K562 (cell line): ENCODE measurements at regions not wholly inside any gene's neighbourhood (a gene's known extent, or its start where the extent isn't known, plus 50 kb on each side); places are given as distances from the start of the nearest gene placed in this dataset.

Experiments used
- ATAC-seq: fragments of 200-7000 bp; cut with Tn5 transposase; 3 replicates; pipeline ENCODE4 v1.9.1; 2020; ENCODE audit warnings: moderate library complexity
- BruUV-seq: library from RNA; stranded (reverse); fragments of 400-500 nt; replicated peaks from 2 replicates; lab custom pipeline; 2021; lab: Mats Ljungman, UMichigan
- CTCF ChIA-PET: fragments of 300-600 bp; formaldehyde crosslinking; extraction: SDS; loops from one replicate; lab custom pipeline; 2021; ENCODE audit warnings: low intra/inter-chr PET ratio; lab: Yijun Ruan, JAX
- POLR2A ChIA-PET: fragments of 300-600, 350-650 bp; sonication (Branson Sonifier 250); formaldehyde crosslinking; extraction: SDS; loops from one replicate; lab custom pipeline; 2021; ENCODE audit warnings: antibody characterized with exemption, inconsistent platforms; lab: Yijun Ruan, JAX
- DNase-seq, 4 experiments: peaks; one replicate each; pipeline versions ENCODE4 v3.0.0 to v3.0.0-alpha.2; 2011 to 2018; ENCODE audit warnings: low spot score in 3 of 4, mixed read lengths in 3 of 4; ENCODE audit errors: extremely low read depth in 1 of 4
- FAIRE-seq: peaks from 2 replicates; lab custom pipeline; 2011; peaks lifted over from hg19 to GRCh38; lab: Jason Lieb, UNC
- H2AFZ ChIP-seq: 2 replicates; pipeline ENCODE4 v1.6.0; 2011; ENCODE audit warnings: low read depth, low read length, control low read depth, inconsistent platforms
- H3K27ac ChIP-seq: fragments of 200-600 bp; 3 replicates; pipeline ENCODE4 v1.8.0; 2011; ENCODE audit warnings: low read depth, mild to moderate bottlenecking, control low read depth, inconsistent platforms, low read length, moderate library complexity, mixed read lengths; ENCODE audit errors: extremely low read depth
- H3K27me3 ChIP-seq, 2 experiments: fragments of 300-600 bp in 1 of 2; 2 replicates in 1 of 2; 3 replicates in 1 of 2; pipeline versions ENCODE4 v1.6.0 to v1.8.0; 2011; ENCODE audit warnings: inconsistent platforms in 2 of 2, low read length in 2 of 2, mild to moderate bottlenecking in 1 of 2, mixed read lengths in 1 of 2, moderate library complexity in 1 of 2; ENCODE audit not compliant: control insufficient read depth in 2 of 2, insufficient read depth in 2 of 2
- H3K36me3 ChIP-seq: fragments of 300-600 bp; 3 replicates; pipeline ENCODE4 v1.8.0; 2011; ENCODE audit warnings: mild to moderate bottlenecking, low read length, inconsistent platforms; ENCODE audit not compliant: control insufficient read depth, insufficient read depth
- H3K4me1 ChIP-seq, 2 experiments: fragments of 200-600 bp in 1 of 2; replicated peaks in 1 of 2; 2 replicates in 1 of 2; 3 replicates in 1 of 2; pipeline versions ENCODE4 v1.5.1 to v1.8.0; 2011; ENCODE audit warnings: inconsistent platforms in 2 of 2, low read length in 2 of 2, mild to moderate bottlenecking in 1 of 2, mixed read lengths in 1 of 2, moderate library complexity in 1 of 2; ENCODE audit not compliant: control insufficient read depth in 2 of 2, insufficient read depth in 2 of 2
- H3K4me2 ChIP-seq: 2 replicates; pipeline ENCODE4 v1.6.1; 2011; ENCODE audit warnings: low read length, control low read depth, inconsistent platforms, mixed read lengths; ENCODE audit not compliant: insufficient read depth
- H3K4me3 ChIP-seq: fragments of 200-600 bp; sonication (generic), shearing (Covaris generic); 2 replicates; pipeline ENCODE4 v1.5.1; 2016; ENCODE audit warnings: control low read depth, inconsistent platforms
- H3K79me2 ChIP-seq: fragments of 200-600 bp; 3 replicates; pipeline ENCODE4 v1.8.0; 2011; ENCODE audit warnings: low read length, inconsistent platforms; ENCODE audit not compliant: control insufficient read depth, insufficient read depth
- H3K9ac ChIP-seq, 2 experiments: 2 replicates each; pipeline versions ENCODE4 v1.6.0 to v1.6.1; 2011; ENCODE audit warnings: low read depth in 2 of 2, low read length in 2 of 2, control low read depth in 1 of 2, inconsistent platforms in 1 of 2, mild to moderate bottlenecking in 1 of 2, mixed read lengths in 1 of 2; ENCODE audit not compliant: insufficient read depth in 1 of 2
- H3K9me1 ChIP-seq: one replicate; pipeline ENCODE4 v1.6.0; 2011; ENCODE audit warnings: inconsistent platforms, mild to moderate bottlenecking, low read length, moderate library complexity; ENCODE audit not compliant: control insufficient read depth, insufficient read depth
- H3K9me3 ChIP-seq: replicated peaks from 2 replicates; pipeline ENCODE4 v1.5.1; 2011; ENCODE audit warnings: low read depth, low read length, inconsistent platforms; ENCODE audit not compliant: control insufficient read depth, insufficient read depth
- H4K20me1 ChIP-seq: replicated peaks from 2 replicates; pipeline ENCODE4 v1.6.1; 2011; ENCODE audit warnings: low read length, inconsistent platforms, mixed read lengths; ENCODE audit not compliant: control insufficient read depth, insufficient read depth
- ARHGAP35 ChIP-seq: fragments of 450-650 bp; IDR thresholded peaks from 2 replicates; pipeline ENCODE4 v1.6.1; 2018; ENCODE audit not compliant: partially characterized antibody
- ARNT ChIP-seq, 2 experiments: fragments of 450-650 bp; IDR thresholded peaks; 2 replicates each; pipeline ENCODE4 v1.6.1; 2016; ENCODE audit warnings: mild to moderate bottlenecking in 1 of 2
- ELF1 ChIP-seq: fragments of 200-800 bp; sonication (Bioruptor generic); IDR thresholded peaks from 2 replicates; pipeline ENCODE4 v1.6.1; 2016; ENCODE audit warnings: missing genetic modification characterization, missing compliant biosample characterization
- EP400 ChIP-seq: fragments of 450-650 bp; IDR thresholded peaks from 2 replicates; pipeline ENCODE4 v1.6.1; 2017; ENCODE audit warnings: antibody characterized with exemption, mild to moderate bottlenecking, moderate library complexity
- ETV6 ChIP-seq, 3 experiments: fragments of 150-350 bp in 1 of 3; sonication (generic) in 1 of 3; formaldehyde crosslinking in 1 of 3; IDR thresholded peaks; 2 replicates each; pipeline versions ENCODE4 v1.6.1 to v1.8.0; 2014 to 2022; ENCODE audit warnings: borderline replicate concordance in 2 of 3, low read depth in 2 of 3, antibody characterized with exemption in 1 of 3, low read length in 1 of 3, mild to moderate bottlenecking in 1 of 3, missing genetic modification reagents in 1 of 3
- HDAC3 ChIP-seq: fragments of 450-650 bp; IDR thresholded peaks from 2 replicates; pipeline ENCODE4 v1.6.1; 2018; ENCODE audit warnings: borderline replicate concordance, mild to moderate bottlenecking, moderate library complexity; ENCODE audit not compliant: partially characterized antibody
- PHB2 ChIP-seq: fragments of 450-650 bp; IDR thresholded peaks from 2 replicates; pipeline ENCODE4 v1.6.1; 2017; ENCODE audit warnings: low read depth
- TSC22D4 ChIP-seq: fragments of 450-650 bp; IDR thresholded peaks from 2 replicates; pipeline ENCODE4 v1.6.1; 2016; ENCODE audit warnings: missing genetic modification characterization, missing biosample characterization, control low read depth
- ZKSCAN3 ChIP-seq: fragments of 250-450 bp; sonication (Bioruptor Pico); IDR thresholded peaks from 2 replicates; pipeline ENCODE4 v1.4.0; 2020
- ZNF695 ChIP-seq: fragments of 450-650 bp; formaldehyde crosslinking; IDR thresholded peaks from 2 replicates; pipeline ENCODE4 v1.4.0; 2020; ENCODE audit warnings: mild to moderate bottlenecking, moderate library complexity
- WGBS: fragments of 100-300 bp; shearing (Covaris generic); methylation state at CpG from one replicate; pipeline ENCODE4 v1.1.6; 2016; ENCODE audit warnings: low coverage, mixed read lengths; ENCODE audit not compliant: insufficient coverage; ENCODE audit errors: missing lambda C conversion rate; 5-methylcytosine and 5-hydroxymethylcytosine counted together
- in situ Hi-C: fragments of 300-500 bp; cut with MboI; formaldehyde crosslinking; loops from 4 replicates; pipeline ENCODE4 v1.15.0; 2018; ENCODE audit warnings: inconsistent platforms, mixed read lengths
- intact Hi-C: fragments of 100-400 bp; cut with micrococcal nuclease; formaldehyde crosslinking; loops from 2 replicates; pipeline ENCODE4 v1.14.2; 2022

DNA sequence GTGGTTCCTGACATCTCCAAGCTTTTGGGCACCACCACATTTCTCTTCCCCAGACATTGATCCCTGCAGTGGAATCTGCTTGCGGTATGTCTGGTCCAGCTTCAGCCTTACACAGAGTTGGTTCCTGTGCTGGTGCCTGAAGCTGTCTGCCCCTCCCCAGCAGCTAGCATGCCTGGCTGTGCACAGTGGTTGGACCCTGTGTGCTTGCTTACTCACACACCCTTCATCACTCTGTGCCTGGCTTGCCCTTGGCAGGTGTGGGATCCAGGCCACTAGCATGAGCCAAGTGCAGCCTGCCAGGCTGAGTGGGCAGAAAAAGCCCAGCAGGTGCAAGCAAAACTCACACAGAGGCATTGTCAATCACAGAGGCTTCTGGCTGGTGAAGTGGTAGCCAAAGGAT is 473.8 kb downstream of the ACTRT1 start:
- CTCF ChIA-PET, result no interaction called here
- DNase-seq (no peak), FAIRE-seq (no peak), ATAC-seq (no peak)
- Histone ChIP-seq H3K79me2 (no peaks in the 10 kb centered on the region), H3K9ac (no peak overlapping the region), H3K36me3 (no peaks in the 10 kb centered on the region), H3K4me2 (no peak overlapping the region), H3K27ac (no peak overlapping the region), H3K9me3 (no peaks in the 10 kb centered on the region), H4K20me1 (no peaks in the 10 kb centered on the region), H3K9me1 (no peaks in the 10 kb centered on the region), H3K27me3 (no peaks in the 10 kb centered on the region), H2AFZ (no peak overlapping the region), H3K4me3 (no peak overlapping the region), H3K4me1 (no peaks in the 10 kb centered on the region)
- BruUV-seq, result no TSS peak
- POLR2A ChIA-PET, result interaction anchor here (0.7 kb wide), 1 partner anchor 730 kb away, joined by 4 read pairs; no protein-coding TSS in a partner anchor
- in situ Hi-C loops, result no loop called here
- no CpG with 5 or more reads among the region's 1 CpG for WGBS
- no peak for TF ChIP-seq ZNF695
- intact Hi-C loops, result no loop called here

GRCh38 chrX:127577884-127578283 is 474.3 kb downstream of the ACTRT1 start:
- intact Hi-C loops (no loop called here), in situ Hi-C loops (no loop called here)
- ChIA-PET CTCF (no interaction called here), POLR2A (no interaction called here)
- no peak for ATAC-seq
- H4K20me1 ChIP-seq, result no peaks in the 10 kb centered on the region
- no peak overlapping the region for H3K9ac ChIP-seq
- no TSS peak for BruUV-seq
- WGBS, result 0% methylated on average over 3 of the region's 6 CpGs
- FAIRE-seq, result no peak
- H3K4me2 ChIP-seq, result no peak overlapping the region
- no peak for DNase-seq
- H3K4me1 ChIP-seq, result no peaks in the 10 kb centered on the region
- H3K36me3 ChIP-seq, result no peaks in the 10 kb centered on the region
- no peak overlapping the region for H3K4me3 ChIP-seq
- H3K79me2 ChIP-seq, result no peaks in the 10 kb centered on the region
- TF ChIP-seq ETV6 (IDR thresholded peaks at IDR 0.05; ENCODE audit: borderline replicate concordance in 1 of 2, low read depth in 2 of 2, low read length in 1 of 2), result no peak
- TF ChIP-seq ETV6 (CRISPR knock-in tag; IDR thresholded peaks at IDR 0.05; ENCODE audit: borderline replicate concordance), result no peak
- no peak for TF ChIP-seq ELF1 (tag)
- TF ChIP-seq TSC22D4, result no peak
- no peak for TF ChIP-seq HDAC3
- no peak for TF ChIP-seq ARNT (IDR thresholded peaks at IDR 0.05)
- no peak for TF ChIP-seq ARHGAP35
- no peak for TF ChIP-seq EP400
- TF ChIP-seq PHB2, result no peak
- TF ChIP-seq ZKSCAN3 (CRISPR knock-in tag), result no peak
- H3K27me3 ChIP-seq, result no peaks in the 10 kb centered on the region
- H3K27ac ChIP-seq, result no peak overlapping the region
- no peak overlapping the region for H2AFZ ChIP-seq
- H3K9me3 ChIP-seq, result no peaks in the 10 kb centered on the region
- H3K9me1 ChIP-seq, result no peaks in the 10 kb centered on the region
